Stimulated activated CD8-positive, alpha-beta memory T cell treated with anti-CD3 and anti-CD28 coated beads, Interleukin-15, amount 100 ng/mL, for 4 hours (primary cell): ENCODE measurements at regions not wholly inside any gene's neighbourhood (a gene's known extent, or its start where the extent isn't known, plus 50 kb on each side); places are given as distances from the start of the nearest gene placed in this dataset.

ENCODE experiments used
- DNase-seq, 2 donors: peaks; one replicate each; pipeline ENCODE4 v3.0.0-alpha.2; 2020; ENCODE audit warnings: low read depth in 2 of 2

DNA sequence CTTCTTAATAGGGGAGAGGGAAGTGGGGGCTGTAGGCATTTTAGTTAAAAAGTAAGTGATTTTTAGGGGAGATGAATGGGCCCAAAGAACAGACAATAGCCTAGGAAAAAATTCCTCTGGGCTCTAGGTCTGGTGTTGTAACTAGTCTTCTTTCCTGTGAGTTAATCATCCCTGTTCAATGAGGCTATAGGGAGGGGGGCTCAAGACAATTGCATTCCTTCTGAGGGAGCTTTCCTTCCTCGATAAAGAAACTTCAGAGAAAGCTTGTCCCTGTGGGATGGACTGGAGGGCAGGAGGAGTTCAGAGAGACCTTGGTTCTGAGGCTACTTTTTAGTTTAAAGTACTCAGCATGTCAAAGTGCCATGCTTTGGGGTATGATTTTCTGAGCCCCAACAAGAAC is 127.2 kb downstream of the BBS10 start:
- no peak for DNase-seq

GRCh38 chr12:76219806-76220205 is 128.4 kb downstream of the BBS10 start:
- DNase-seq = no peak

DNA sequence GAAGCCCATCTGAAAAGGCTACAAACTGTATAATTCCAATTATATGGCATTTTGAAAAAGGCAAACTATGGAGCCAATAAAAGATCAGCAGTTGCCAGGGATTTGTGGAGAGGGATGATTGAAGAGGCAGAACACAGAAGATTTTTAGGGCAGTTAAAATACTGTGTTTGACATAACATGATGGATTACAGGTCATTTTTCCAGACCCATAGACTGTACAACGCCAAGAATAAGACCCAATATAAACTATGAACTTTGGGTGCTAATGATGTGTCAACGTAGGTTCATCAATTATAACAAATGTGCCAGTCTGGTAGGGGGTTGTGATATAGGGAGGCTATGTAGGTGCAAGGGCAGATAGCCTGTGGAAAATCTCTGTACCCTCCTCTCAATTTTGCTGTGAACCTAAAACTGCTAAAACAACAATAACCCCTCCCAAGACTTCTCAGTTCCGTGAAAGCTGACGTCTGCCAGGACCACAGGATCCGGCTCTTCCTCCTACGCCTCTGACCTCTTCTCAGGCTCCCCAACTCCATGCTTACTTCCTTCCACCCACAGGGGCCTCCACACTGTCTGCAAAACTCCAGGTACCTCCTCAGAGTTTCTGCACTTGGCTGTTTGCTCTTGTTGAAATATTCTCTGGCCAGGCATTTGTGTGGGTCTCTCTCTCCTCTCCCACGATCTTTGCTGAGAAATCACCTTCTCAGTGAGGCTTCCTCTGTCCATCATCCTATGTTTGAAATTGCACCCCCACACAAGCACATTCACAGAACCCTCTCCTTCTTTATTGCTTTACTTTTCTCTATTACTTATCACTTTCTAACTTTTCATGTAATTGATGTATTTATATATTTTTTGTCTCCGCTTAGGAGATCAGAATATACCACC is 131.4 kb downstream of the BBS10 start:
- DNase-seq = no peak

- no peak for DNase-seq
These were observed 123.6 kb upstream of the NAP1L1 start for GRCh38 chr12:76208129-76208528.

- DNase-seq = no peak
These were observed 122.2 kb upstream of the NAP1L1 start for GRCh38 chr12:76206677-76207072.

DNA sequence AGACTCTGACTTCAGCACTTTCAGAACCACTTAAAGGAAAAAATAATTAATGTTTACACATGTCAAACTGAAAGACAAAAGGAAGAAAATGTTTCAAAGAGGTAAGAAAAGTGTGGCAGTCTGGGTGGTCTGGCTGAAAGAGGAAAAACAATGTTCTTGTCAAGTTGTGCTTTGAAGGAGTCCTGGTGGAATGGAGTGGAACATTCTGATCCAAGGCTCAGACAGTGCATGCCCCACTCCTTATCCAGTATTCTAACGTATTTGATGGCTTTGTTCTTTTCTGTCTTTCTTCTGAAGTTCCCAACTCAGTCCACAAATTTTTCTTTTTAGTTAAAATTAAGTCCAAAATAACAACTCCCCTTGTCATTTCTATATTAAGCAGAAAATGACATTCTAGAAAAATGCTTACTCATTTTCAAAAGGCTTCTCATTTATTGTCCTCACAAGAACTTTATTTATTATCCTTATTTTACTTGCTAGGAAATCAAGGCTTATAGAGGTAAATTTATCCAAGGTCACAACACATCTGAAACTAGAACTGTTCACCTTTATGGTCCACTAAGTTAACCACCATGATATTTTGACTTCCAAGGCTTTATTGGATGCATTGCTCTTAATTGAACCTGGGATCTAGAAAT is 121.7 kb upstream of the NAP1L1 start:
- no peak for DNase-seq

- DNase-seq = no peak
These were observed 118.1 kb upstream of the NAP1L1 start for GRCh38 chr12:76202621-76203020.

- no peak for DNase-seq
These were observed 117.3 kb upstream of the NAP1L1 start for GRCh38 chr12:76201758-76202157.

- DNase-seq = no peak
These were observed 116.8 kb upstream of the NAP1L1 start for GRCh38 chr12:76201316-76201715.

GRCh38 chr12:76199808-76200207 is 115.3 kb upstream of the NAP1L1 start:
- no peak for DNase-seq

DNA sequence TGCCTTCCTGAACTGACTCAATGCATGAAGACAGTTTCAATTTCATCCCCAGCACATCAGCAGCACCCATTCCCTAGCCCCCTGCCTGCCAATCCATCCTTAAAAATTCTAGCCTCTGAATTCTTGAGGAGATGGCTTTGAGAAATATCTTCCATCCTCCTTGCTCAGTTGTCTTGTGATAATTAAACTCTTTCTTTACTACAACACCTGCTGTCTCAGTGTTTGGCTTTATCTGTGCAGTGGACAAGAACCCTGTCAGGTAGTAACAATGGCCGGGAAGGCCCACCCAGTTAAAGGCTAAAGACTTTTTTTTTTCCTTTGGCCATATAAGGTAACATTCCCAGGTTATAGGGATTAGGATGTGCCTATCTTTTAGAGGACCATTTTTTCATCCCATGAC is 114.4 kb upstream of the NAP1L1 start:
- DNase-seq = no peak

DNA sequence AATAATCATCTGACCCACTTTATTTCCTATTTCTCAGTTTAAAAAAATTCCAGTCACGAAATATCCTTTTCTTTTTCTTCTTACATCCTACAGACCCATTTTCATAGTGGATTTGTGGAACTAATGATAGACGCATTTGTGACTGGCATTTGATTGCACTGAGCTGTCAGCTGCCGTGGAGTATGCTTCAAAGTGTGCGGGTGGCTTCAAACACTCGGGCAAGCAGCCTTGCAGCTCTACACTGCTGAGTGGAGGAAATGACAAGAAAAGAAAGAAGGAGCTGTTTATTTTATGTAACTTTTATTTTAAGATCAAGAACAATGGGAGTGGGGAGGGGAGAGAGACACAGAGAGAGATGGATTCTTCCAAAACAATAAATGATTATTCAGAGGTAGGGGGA is 112.8 kb upstream of the NAP1L1 start:
- no peak for DNase-seq

GRCh38 chr12:76195920-76196319 is 111.4 kb upstream of the NAP1L1 start:
- DNase-seq = no peak

- no peak for DNase-seq
These were observed 110.2 kb upstream of the NAP1L1 start for GRCh38 chr12:76194724-76195123.

- no peak for DNase-seq
These were observed 109.5 kb upstream of the NAP1L1 start for GRCh38 chr12:76193961-76194360.

DNA sequence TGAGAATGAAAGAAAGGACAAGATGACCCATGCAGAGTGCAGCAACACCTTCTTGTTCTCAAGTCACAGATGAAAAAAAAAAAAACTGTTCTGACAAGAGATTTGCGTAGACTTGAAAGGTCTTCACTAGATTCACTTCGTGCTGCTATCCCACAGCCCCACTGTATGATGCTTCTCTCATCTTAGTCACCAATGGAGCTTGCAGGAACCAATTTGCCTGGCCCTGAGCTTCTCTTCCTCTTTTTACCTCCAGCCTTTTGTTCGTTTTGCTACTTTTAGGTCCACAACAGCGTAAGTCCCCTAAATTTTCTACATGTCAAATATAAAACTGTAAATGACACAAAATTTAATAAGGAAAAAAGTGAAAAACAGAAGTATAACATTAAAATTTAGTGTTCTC is 107.9 kb upstream of the NAP1L1 start:
- no peak for DNase-seq

DNA sequence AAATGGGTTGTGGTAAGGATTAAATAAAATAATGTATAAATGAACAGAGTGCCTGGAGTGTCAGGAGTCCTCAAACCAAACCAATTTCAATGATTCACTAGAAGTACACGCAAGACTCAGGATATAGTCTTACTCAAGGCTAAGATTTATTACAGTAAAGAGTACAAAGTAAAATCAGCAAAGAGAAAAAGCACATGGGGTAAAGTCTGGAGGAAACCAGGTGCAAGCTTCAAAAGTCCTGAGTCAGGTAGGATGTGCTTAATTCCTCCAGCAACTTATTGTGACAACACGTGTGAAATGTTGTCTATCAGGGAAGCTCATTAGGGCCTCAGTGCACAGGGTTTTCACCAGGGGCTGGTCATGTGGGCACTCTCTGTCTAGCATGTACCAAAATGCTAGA is 105.8 kb upstream of the NAP1L1 start:
- DNase-seq = no peak

DNA sequence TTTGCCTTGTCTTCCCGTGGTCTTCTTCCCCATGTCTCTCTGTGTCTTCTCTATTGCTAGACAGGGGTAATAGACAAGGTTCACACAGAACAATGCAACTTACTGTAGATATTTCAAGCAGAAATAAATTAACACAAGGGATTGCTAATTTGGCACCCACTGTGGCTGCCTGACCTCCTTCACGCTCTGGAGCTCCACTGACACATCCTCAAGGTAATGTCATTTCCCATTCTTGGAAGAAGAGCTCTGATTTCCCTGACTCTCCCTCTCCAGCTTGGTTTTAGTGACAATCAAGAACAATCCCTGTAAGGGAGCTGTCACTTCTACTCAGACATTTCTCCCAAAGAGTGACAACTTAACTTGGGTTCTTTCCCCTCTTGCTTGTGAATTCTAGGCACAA is 105.4 kb upstream of the NAP1L1 start:
- DNase-seq = no peak

GRCh38 chr12:76187177-76187576 is 102.7 kb upstream of the NAP1L1 start:
- DNase-seq = no peak

- DNase-seq = no peak
These were observed 101.8 kb upstream of the NAP1L1 start for GRCh38 chr12:76186131-76186906.

- DNase-seq = no peak
These were observed 99.1 kb upstream of the NAP1L1 start for GRCh38 chr12:76183459-76184186.
